MM.1S (cell line): ENCODE measurements at regions not wholly inside any gene's neighbourhood (a gene's known extent, or its start where the extent isn't known, plus 50 kb on each side); places are given as distances from the start of the nearest gene placed in this dataset.

ENCODE experiments used
- DNase-seq: peaks from one replicate; pipeline ENCODE4 v3.0.0-alpha.2; 2015
- H2AFZ ChIP-seq: fragments of 300-600 bp; sonication (generic); 2 replicates; pipeline ENCODE4 v1.6.0; 2016; ENCODE audit warnings: antibody characterized with exemption, low read length
- H3F3A ChIP-seq: fragments of 300-600 bp; sonication (generic); 2 replicates; pipeline ENCODE4 v1.6.1; 2016; ENCODE audit warnings: mild to moderate bottlenecking, antibody characterized with exemption, low read length, moderate library complexity, mixed read lengths; ENCODE audit not compliant: insufficient read depth
- H3K27ac ChIP-seq: fragments of 300-600 bp; sonication (generic); 2 replicates; pipeline ENCODE4 v1.5.1; 2016; ENCODE audit warnings: mild to moderate bottlenecking, low read length
- H3K27me3 ChIP-seq: fragments of 300-600 bp; sonication (generic); replicated peaks from 2 replicates; pipeline ENCODE4 v1.6.0; 2016; ENCODE audit warnings: low read length; ENCODE audit not compliant: insufficient read depth
- H3K36me3 ChIP-seq: fragments of 300-600 bp; sonication (generic); replicated peaks from 2 replicates; pipeline ENCODE4 v1.6.1; 2016; ENCODE audit warnings: mild to moderate bottlenecking, low read length, mixed read lengths; ENCODE audit not compliant: insufficient read depth
- H3K4me1 ChIP-seq: fragments of 300-600 bp; sonication (generic); 2 replicates; pipeline ENCODE4 v1.6.1; 2016; ENCODE audit warnings: low read length, mixed read lengths
- H3K4me2 ChIP-seq: fragments of 300-600 bp; sonication (generic); 2 replicates; pipeline ENCODE4 v1.6.0; 2016; ENCODE audit warnings: low read depth, low read length
- H3K4me3 ChIP-seq: fragments of 300-600 bp; sonication (generic); 2 replicates; pipeline ENCODE4 v1.5.1; 2016; ENCODE audit warnings: low read length, mixed read lengths
- H3K79me2 ChIP-seq: fragments of 300-600 bp; sonication (generic); 2 replicates; pipeline ENCODE4 v1.6.1; 2016; ENCODE audit warnings: mixed run types, low read length, mixed read lengths
- H3K9ac ChIP-seq: fragments of 300-600 bp; sonication (generic); 2 replicates; pipeline ENCODE4 v1.6.1; 2016; ENCODE audit warnings: low read length, mixed read lengths
- H3K9me2 ChIP-seq: fragments of 300-600 bp; sonication (generic); replicated peaks from 2 replicates; pipeline ENCODE4 v1.6.1; 2016; ENCODE audit warnings: mild to moderate bottlenecking, low read length, mixed read lengths; ENCODE audit not compliant: insufficient read depth
- H3K9me3 ChIP-seq: fragments of 300-600 bp; sonication (generic); replicated peaks from 2 replicates; pipeline ENCODE4 v1.6.1; 2016; ENCODE audit warnings: mild to moderate bottlenecking, low read length, mixed read lengths; ENCODE audit not compliant: insufficient read depth
- H4K20me1 ChIP-seq: fragments of 300-600 bp; sonication (generic); 2 replicates; pipeline ENCODE4 v1.6.1; 2016; ENCODE audit warnings: mild to moderate bottlenecking, low read length, moderate library complexity, mixed read lengths; ENCODE audit not compliant: insufficient read depth
- CTCF ChIP-seq: fragments of 300-600 bp; sonication (generic); IDR thresholded peaks from 2 replicates; pipeline ENCODE4 v1.5.1; 2016; ENCODE audit warnings: antibody characterized with exemption, low read length, mixed read lengths
- EZH2 ChIP-seq: fragments of 300-600 bp; sonication (generic); optimal IDR thresholded peaks from 2 replicates; pipeline ENCODE3; 2017; ENCODE audit warnings: low read depth, mild to moderate bottlenecking, antibody characterized with exemption, low read length, mixed read lengths
- EZH2phosphoT487 ChIP-seq: fragments of 300-600 bp; sonication (generic); IDR thresholded peaks from 2 replicates; pipeline ENCODE4 v1.6.1; 2018; ENCODE audit warnings: antibody characterized with exemption, low read length

GRCh38 chr1:84757301-84757700 is 67.0 kb upstream of the SSX2IP start:
- Histone ChIP-seq H3K9me3 (no peaks in the 10 kb centered on the region), H3K27me3 (no peaks in the 10 kb centered on the region), H4K20me1 (no peaks in the 10 kb centered on the region), H3K27ac (no peak overlapping the region), H3K79me2 (no peaks in the 10 kb centered on the region), H3K4me3 (no peak overlapping the region), H3K9me2 (no peaks in the 10 kb centered on the region), H2AFZ (no peak overlapping the region), H3K4me1 (no peaks in the 10 kb centered on the region), H3F3A (no peaks in the 10 kb centered on the region), H3K4me2 (no peak overlapping the region), H3K9ac (no peak overlapping the region), H3K36me3 (no peaks in the 10 kb centered on the region)
- DNase-seq: no peak
- TF ChIP-seq EZH2phosphoT487: no peak
- TF ChIP-seq EZH2: no peak

- no peak overlapping the region for H2AFZ ChIP-seq
- no peaks in the 10 kb centered on the region for H4K20me1 ChIP-seq
- no peak overlapping the region for H3K4me2 ChIP-seq
- no peak overlapping the region for H3K27ac ChIP-seq
- H3K9ac ChIP-seq: no peak overlapping the region
- DNase-seq: no peak
- no peaks in the 10 kb centered on the region for H3K9me2 ChIP-seq
- H3F3A ChIP-seq: no peaks in the 10 kb centered on the region
- no peaks in the 10 kb centered on the region for H3K36me3 ChIP-seq
- H3K4me1 ChIP-seq: no peaks in the 10 kb centered on the region
- no peak overlapping the region for H3K4me3 ChIP-seq
- no peaks in the 10 kb centered on the region for H3K79me2 ChIP-seq
- no peaks in the 10 kb centered on the region for H3K27me3 ChIP-seq
- no peaks in the 10 kb centered on the region for H3K9me3 ChIP-seq
- no peak for TF ChIP-seq EZH2phosphoT487
- no peak for TF ChIP-seq EZH2
- TF ChIP-seq CTCF: no peak
These were observed 66.3 kb upstream of the SSX2IP start for GRCh38 chr1:84756455-84757082.

DNA sequence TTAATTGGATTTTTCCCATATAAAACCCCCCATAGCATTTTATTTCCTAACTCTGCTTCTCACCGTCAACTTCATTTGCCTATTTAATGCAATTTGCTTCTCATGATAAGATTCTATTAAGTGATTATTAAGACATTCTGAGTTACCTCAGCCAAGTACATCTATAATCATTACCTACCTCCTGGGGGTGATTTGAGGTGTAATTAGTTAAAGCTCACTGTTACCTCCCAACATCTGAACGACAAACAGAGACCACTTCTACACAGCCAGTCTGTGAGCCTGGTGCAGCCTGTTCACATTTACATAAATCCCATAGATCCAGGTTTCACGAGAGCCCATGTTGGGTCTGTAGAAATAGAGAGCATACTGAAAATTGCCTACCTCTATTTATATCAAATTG is 65.7 kb upstream of the SSX2IP start:
- no peak for DNase-seq
- Histone ChIP-seq H3K9ac (no peak overlapping the region), H3K36me3 (no peaks in the 10 kb centered on the region), H3K4me1 (no peaks in the 10 kb centered on the region), H3K4me3 (no peak overlapping the region), H3K79me2 (no peaks in the 10 kb centered on the region), H3K9me3 (no peaks in the 10 kb centered on the region), H3K27me3 (no peaks in the 10 kb centered on the region), H2AFZ (no peak overlapping the region), H3K4me2 (no peak overlapping the region), H3K27ac (no peak overlapping the region), H3F3A (no peaks in the 10 kb centered on the region), H3K9me2 (no peaks in the 10 kb centered on the region), H4K20me1 (no peaks in the 10 kb centered on the region)
- TF ChIP-seq EZH2phosphoT487: no peak
- no peak for TF ChIP-seq CTCF
- TF ChIP-seq EZH2: no peak

DNA sequence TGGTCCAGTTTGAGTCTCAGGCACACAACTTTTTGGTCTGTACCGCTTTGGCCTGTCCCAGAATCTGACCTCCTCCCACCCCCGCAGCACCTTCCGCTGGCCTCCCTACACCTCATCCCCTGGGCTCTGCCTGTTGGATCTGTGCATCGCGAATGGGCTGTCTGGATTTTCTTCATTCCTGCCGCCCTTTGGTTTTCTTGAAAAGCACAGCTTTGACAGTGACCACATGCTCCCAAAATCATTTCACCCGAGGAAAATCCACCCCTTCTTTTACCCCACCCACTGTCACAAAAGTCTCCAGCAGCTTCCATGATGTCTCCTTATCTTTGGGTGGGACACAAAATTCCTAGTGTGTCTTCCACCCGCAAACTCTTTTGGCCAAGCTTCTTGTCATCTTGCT is 65.0 kb upstream of the SSX2IP start:
- Histone ChIP-seq H2AFZ (no peak overlapping the region), H4K20me1 (no peaks in the 10 kb centered on the region), H3K9ac (no peak overlapping the region), H3K27me3 (no peaks in the 10 kb centered on the region), H3K27ac (no peak overlapping the region), H3K4me1 (no peaks in the 10 kb centered on the region), H3K4me3 (no peak overlapping the region), H3K4me2 (no peak overlapping the region), H3K36me3 (no peaks in the 10 kb centered on the region), H3F3A (no peaks in the 10 kb centered on the region), H3K79me2 (no peaks in the 10 kb centered on the region), H3K9me2 (no peaks in the 10 kb centered on the region), H3K9me3 (no peaks in the 10 kb centered on the region)
- DNase-seq: no peak
- TF ChIP-seq EZH2 (no peak), CTCF (no peak), EZH2phosphoT487 (no peak)
